ENCODE measurements at regions not wholly inside any gene's neighbourhood (a gene's known extent, or its start where the extent isn't known, plus 50 kb on each side); places are given as distances from the start of the nearest gene placed in this dataset.
A peak's percentile ranks its signal among the peaks of the same experiment; 100 is the strongest.

- TF ChIP-seq EP300 (IDR thresholded peaks at IDR 0.05) (no peak), CTCF (IDR thresholded peaks at IDR 0.05) (no peak), POLR2AphosphoS5 (IDR thresholded peaks at IDR 0.05) (no peak), POLR2A (IDR thresholded peaks at IDR 0.05) (no peak)
- 89 to 99% (median 94%) methylated on average over 12 to 14 of the region's 14 CpGs for WGBS, 5 donors
- no peaks in the 10 kb centered on the region for H3K27me3 ChIP-seq
- H3K9me3 ChIP-seq: peaks cover 0 to 93% (median 63%) of the 10 kb centered on the region in 4 donors
- no peak overlapping the region for H3K4me3 ChIP-seq
- DNase-seq: no peak
- no peak overlapping the region for H3K27ac ChIP-seq
- H3K36me3 ChIP-seq: no peaks in the 10 kb centered on the region
- intact Hi-C loops (cut with DNase I; ENCODE audit: low total_unique reads): no loop called here
- H3K4me1 ChIP-seq: no peaks in the 10 kb centered on the region
Observed at GRCh38 chr19:22519152-22519551, 97.0 kb upstream of the ZNF98 start.

- H3K4me3 ChIP-seq: no peak overlapping the region
- peaks cover under 1 to 93% (median 64%) of the 10 kb centered on the region in 4 donors for H3K9me3 ChIP-seq
- H3K27me3 ChIP-seq: no peaks in the 10 kb centered on the region
- intact Hi-C loops (cut with DNase I; ENCODE audit: low total_unique reads): no loop called here
- DNase-seq: peak in 1 of 2 donors; percentile 43
- H3K27ac ChIP-seq: no peak overlapping the region
- WGBS, 5 donors: 49 to 76% (median 61%) methylated on average over 36 to 79 of the region's 79 CpGs
- H3K4me1 ChIP-seq: no peaks in the 10 kb centered on the region
- TF ChIP-seq CTCF (IDR thresholded peaks at IDR 0.05): no peak
- no peak for TF ChIP-seq EP300 (IDR thresholded peaks at IDR 0.05)
- TF ChIP-seq POLR2A (IDR thresholded peaks at IDR 0.05): no peak
- TF ChIP-seq POLR2AphosphoS5 (IDR thresholded peaks at IDR 0.05): no peak
- H3K36me3 ChIP-seq: no peaks in the 10 kb centered on the region
Observed at GRCh38 chr19:22517496-22518411, 95.6 kb upstream of the ZNF98 start.

GRCh38 chr19:22515435-22515834 lies 93.3 kb upstream of the ZNF98 start:
- Histone ChIP-seq H3K9me3 (peaks cover 6 to 97% (median 75%) of the 10 kb centered on the region in 4 donors), H3K36me3 (no peaks in the 10 kb centered on the region), H3K27me3 (no peaks in the 10 kb centered on the region), H3K4me3 (no peak overlapping the region), H3K4me1 (no peaks in the 10 kb centered on the region), H3K27ac (no peak overlapping the region)
- 72 to 84% (median 79%) methylated on average over 4 of the region's 4 CpGs for WGBS, 5 donors
- intact Hi-C loops (cut with DNase I; ENCODE audit: low total_unique reads): no loop called here
- TF ChIP-seq EP300 (IDR thresholded peaks at IDR 0.05) (no peak), POLR2AphosphoS5 (IDR thresholded peaks at IDR 0.05) (no peak), CTCF (IDR thresholded peaks at IDR 0.05) (no peak), POLR2A (IDR thresholded peaks at IDR 0.05) (no peak)
- DNase-seq: no peak

- Histone ChIP-seq H3K9me3 (peaks cover 0 to 97% (median 88%) of the 10 kb centered on the region in 4 donors), H3K4me3 (no peak overlapping the region), H3K4me1 (no peaks in the 10 kb centered on the region), H3K27ac (no peak overlapping the region), H3K36me3 (no peaks in the 10 kb centered on the region), H3K27me3 (no peaks in the 10 kb centered on the region)
- WGBS, 5 donors: 67 to 91% (median 70%) methylated on average over 2 of the region's 2 CpGs
- no peak for DNase-seq
- intact Hi-C loops (cut with DNase I; ENCODE audit: low total_unique reads): no loop called here
- TF ChIP-seq POLR2AphosphoS5 (IDR thresholded peaks at IDR 0.05) (no peak), CTCF (IDR thresholded peaks at IDR 0.05) (no peak), POLR2A (IDR thresholded peaks at IDR 0.05) (no peak), EP300 (IDR thresholded peaks at IDR 0.05) (no peak)
Observed at GRCh38 chr19:22503524-22503923, 81.4 kb upstream of the ZNF98 start.

All from stomach (tissue), 8 donors.